ENCODE measurements at regions not wholly inside any gene's neighbourhood (a gene's known extent, or its start where the extent isn't known, plus 50 kb on each side); places are given as distances from the start of the nearest gene placed in this dataset.

DNA sequence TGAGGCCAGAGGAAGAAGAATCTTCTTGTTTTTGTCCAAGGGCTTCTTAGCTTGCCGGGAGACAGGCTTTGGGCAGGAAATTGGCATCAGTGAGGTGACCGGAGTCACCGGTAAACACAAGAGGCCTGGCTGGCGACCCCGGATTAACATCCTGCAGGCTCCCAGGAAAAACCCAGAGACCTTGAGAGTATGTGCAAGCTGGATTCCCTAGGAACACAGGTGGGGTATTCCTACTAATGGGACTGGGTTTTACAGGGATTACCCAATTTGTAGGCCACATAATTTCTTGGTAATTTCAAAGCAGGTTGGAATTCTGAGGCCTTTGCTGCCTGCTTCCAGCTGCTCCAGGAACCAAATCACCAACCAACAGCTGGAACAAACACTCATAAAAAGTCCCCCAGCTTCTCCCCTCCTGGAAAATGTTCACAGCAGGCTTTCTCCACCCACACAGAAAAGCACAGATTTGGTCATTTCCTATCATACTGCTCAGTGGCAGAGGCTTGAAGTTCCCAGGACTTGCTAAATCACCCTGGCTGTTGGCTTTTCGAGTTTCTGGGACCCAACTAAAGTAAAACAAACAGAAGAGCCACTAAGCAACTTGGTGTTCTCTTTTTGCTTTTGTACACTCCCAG is 258.8 kb downstream of the IRF8 start:
- CTCF ChIA-PET = no interaction called here

DNA sequence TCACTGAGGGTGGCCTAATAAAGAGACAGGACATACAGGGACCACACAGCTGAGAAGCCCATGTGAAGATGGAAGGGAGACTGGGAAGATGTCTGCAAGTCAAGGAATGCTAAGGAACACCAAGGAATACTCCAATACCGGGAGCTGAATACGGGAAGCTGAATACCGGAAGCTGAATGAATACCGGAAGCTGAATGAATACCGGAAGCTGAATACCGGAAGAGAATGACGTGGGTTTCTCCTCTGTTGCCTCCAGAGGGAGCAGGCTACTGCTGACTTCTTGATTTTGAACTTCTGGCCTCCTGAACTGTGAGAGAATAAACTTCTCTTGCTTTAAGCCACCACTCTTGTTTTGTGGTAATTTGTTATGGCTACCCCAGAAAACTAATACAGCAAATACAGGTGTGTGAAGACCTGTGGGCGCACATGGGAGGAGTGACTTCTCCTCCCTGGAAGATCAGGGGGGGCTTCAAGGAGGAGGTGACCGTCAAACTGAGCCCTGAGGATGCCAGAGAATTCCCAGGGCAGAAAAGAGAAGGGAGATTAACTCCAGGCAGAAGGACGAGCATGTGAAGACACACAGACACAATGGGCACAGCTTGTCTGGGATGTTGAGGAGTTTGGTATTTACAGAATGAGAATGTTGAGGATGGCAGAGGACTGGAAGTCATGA is 259.9 kb downstream of the IRF8 start:
- POLR2A ChIA-PET (ENCODE audit: unreplicated experiment) = no interaction called here
- H3F3A ChIP-seq (ENCODE audit: low read length, unreplicated experiment) = no peaks in the 10 kb centered on the region
- CTCF ChIA-PET = no interaction called here
- H2AFZ ChIP-seq (ENCODE audit: low read length) = no peak overlapping the region
- no peak overlapping the region for H3K4me2 ChIP-seq (ENCODE audit: low read length)
- TF ChIP-seq, protein P1, sequence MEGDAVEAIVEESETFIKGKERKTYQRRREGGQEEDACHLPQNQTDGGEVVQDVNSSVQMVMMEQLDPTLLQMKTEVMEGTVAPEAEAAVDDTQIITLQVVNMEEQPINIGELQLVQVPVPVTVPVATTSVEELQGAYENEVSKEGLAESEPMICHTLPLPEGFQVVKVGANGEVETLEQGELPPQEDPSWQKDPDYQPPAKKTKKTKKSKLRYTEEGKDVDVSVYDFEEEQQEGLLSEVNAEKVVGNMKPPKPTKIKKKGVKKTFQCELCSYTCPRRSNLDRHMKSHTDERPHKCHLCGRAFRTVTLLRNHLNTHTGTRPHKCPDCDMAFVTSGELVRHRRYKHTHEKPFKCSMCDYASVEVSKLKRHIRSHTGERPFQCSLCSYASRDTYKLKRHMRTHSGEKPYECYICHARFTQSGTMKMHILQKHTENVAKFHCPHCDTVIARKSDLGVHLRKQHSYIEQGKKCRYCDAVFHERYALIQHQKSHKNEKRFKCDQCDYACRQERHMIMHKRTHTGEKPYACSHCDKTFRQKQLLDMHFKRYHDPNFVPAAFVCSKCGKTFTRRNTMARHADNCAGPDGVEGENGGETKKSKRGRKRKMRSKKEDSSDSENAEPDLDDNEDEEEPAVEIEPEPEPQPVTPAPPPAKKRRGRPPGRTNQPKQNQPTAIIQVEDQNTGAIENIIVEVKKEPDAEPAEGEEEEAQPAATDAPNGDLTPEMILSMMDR (conservative IDR thresholded peaks at IDR 0.05; ENCODE audit: low read depth, low read length) = no peak
- TF ChIP-seq EZH2phosphoT487 (IDR thresholded peaks at IDR 0.05; ENCODE audit: borderline replicate concordance, low read length) = no peak
- TF ChIP-seq EZH2 (IDR thresholded peaks at IDR 0.05; ENCODE audit: low read length, unreplicated experiment) = no peak
- no peak for ATAC-seq
- BruUV-seq (replicated peaks) = no TSS peak
- intact Hi-C loops (cut with micrococcal nuclease) = no loop called here
- no peaks in the 10 kb centered on the region for H3K36me3 ChIP-seq (ENCODE audit: low read depth, low read length)
- H3K27ac ChIP-seq (ENCODE audit: low read length) = no peak overlapping the region
- no peaks in the 10 kb centered on the region for H3K4me1 ChIP-seq (ENCODE audit: insufficient read depth, low read length)
- H3K4me3 ChIP-seq (ENCODE audit: low read length) = no peak overlapping the region
- no peak for DNase-seq
- H3K9me3 ChIP-seq (ENCODE audit: low read length) = no peaks in the 10 kb centered on the region
- H4K20me1 ChIP-seq (ENCODE audit: low read length) = no peaks in the 10 kb centered on the region
- H3K79me2 ChIP-seq (ENCODE audit: low read length) = no peaks in the 10 kb centered on the region
- H3K9ac ChIP-seq (ENCODE audit: low read length) = no peak overlapping the region
- no peaks in the 10 kb centered on the region for H3K9me2 ChIP-seq (replicated peaks; ENCODE audit: low read length)
- peaks cover 20% of the 10 kb centered on the region; the same call in 1 of the 2 replicates for H3K27me3 ChIP-seq (ENCODE audit: low read length)

More for the DNA sequence above, 258.8 kb downstream of the IRF8 start:
- intact Hi-C loops (cut with micrococcal nuclease) = no loop called here
- H3K4me1 ChIP-seq (ENCODE audit: insufficient read depth, low read length) = no peaks in the 10 kb centered on the region
- H3K36me3 ChIP-seq (ENCODE audit: low read depth, low read length) = no peaks in the 10 kb centered on the region
- no peak overlapping the region for H2AFZ ChIP-seq (ENCODE audit: low read length)
- ATAC-seq (no peak), DNase-seq (no peak)
- H3K9ac ChIP-seq (ENCODE audit: low read length) = no peak overlapping the region
- no peak overlapping the region for H3K27ac ChIP-seq (ENCODE audit: low read length)
- H4K20me1 ChIP-seq (ENCODE audit: low read length) = no peaks in the 10 kb centered on the region
- BruUV-seq (replicated peaks) = no TSS peak
- H3K79me2 ChIP-seq (ENCODE audit: low read length) = no peaks in the 10 kb centered on the region
- H3K4me3 ChIP-seq (ENCODE audit: low read length) = no peak overlapping the region
- H3K9me2 ChIP-seq (replicated peaks; ENCODE audit: low read length) = no peaks in the 10 kb centered on the region
- no peaks in the 10 kb centered on the region for H3K9me3 ChIP-seq (ENCODE audit: low read length)
- POLR2A ChIA-PET (ENCODE audit: unreplicated experiment) = no interaction called here
- no peaks in the 10 kb centered on the region for H3F3A ChIP-seq (ENCODE audit: low read length, unreplicated experiment)
- peaks cover 24% of the 10 kb centered on the region for H3K27me3 ChIP-seq (ENCODE audit: low read length)
- H3K4me2 ChIP-seq (ENCODE audit: low read length) = no peak overlapping the region
- TF ChIP-seq EZH2 (IDR thresholded peaks at IDR 0.05; ENCODE audit: low read length, unreplicated experiment) (no peak), EZH2phosphoT487 (IDR thresholded peaks at IDR 0.05; ENCODE audit: borderline replicate concordance, low read length) (no peak)

DNA sequence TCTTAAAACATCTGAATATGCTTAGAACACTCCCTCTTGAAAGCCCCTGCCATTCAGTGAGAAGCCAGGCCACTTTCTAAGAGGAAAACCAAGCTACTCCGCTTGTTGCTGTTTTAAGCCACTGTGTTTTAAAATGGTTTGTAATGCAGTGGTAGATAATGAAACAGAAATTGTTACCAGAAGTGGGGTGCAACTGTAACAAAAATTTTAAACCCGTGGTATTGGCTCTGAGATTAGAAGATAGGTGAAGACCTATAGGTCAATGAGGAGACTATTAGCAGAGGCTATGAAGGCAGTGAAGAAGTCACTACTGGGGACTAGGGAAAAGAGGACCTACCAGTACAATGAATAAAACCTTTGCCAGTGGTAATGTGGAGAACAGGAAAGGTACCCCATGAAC is 266.5 kb downstream of the IRF8 start:
- POLR2A ChIA-PET (ENCODE audit: unreplicated experiment) = no interaction called here
- CTCF ChIA-PET = no interaction called here
- no peak for ATAC-seq
- no peak overlapping the region for H3K9ac ChIP-seq (ENCODE audit: low read length)
- H3K27me3 ChIP-seq (ENCODE audit: low read length) = 0 out of 2 replicates have a peak, but pooled peaks cover 4% of the 10 kb centered on the region
- H3K4me1 ChIP-seq (ENCODE audit: insufficient read depth, low read length) = no peaks in the 10 kb centered on the region
- no peak overlapping the region for H3K4me2 ChIP-seq (ENCODE audit: low read length)
- H3K4me3 ChIP-seq (ENCODE audit: low read length) = no peak overlapping the region
- no peaks in the 10 kb centered on the region for H3K79me2 ChIP-seq (ENCODE audit: low read length)
- H3F3A ChIP-seq (ENCODE audit: low read length, unreplicated experiment) = no peaks in the 10 kb centered on the region
- H4K20me1 ChIP-seq (ENCODE audit: low read length) = no peaks in the 10 kb centered on the region
- no TSS peak for BruUV-seq (replicated peaks)
- H3K36me3 ChIP-seq (ENCODE audit: low read depth, low read length) = no peaks in the 10 kb centered on the region
- no peak overlapping the region for H2AFZ ChIP-seq (ENCODE audit: low read length)
- no peaks in the 10 kb centered on the region for H3K9me3 ChIP-seq (ENCODE audit: low read length)
- TF ChIP-seq, protein P1 (conservative IDR thresholded peaks at IDR 0.05; ENCODE audit: low read depth, low read length) = no peak
- TF ChIP-seq EZH2 (IDR thresholded peaks at IDR 0.05; ENCODE audit: low read length, unreplicated experiment) = no peak
- TF ChIP-seq EZH2phosphoT487 (IDR thresholded peaks at IDR 0.05; ENCODE audit: borderline replicate concordance, low read length) = no peak
- DNase-seq = no peak
- intact Hi-C loops (cut with micrococcal nuclease) = no loop called here
- H3K27ac ChIP-seq (ENCODE audit: low read length) = no peak overlapping the region
- H3K9me2 ChIP-seq (replicated peaks; ENCODE audit: low read length) = no peaks in the 10 kb centered on the region

Data from PC-3 (cell line).